Epithelial cell of proximal tubule (primary cell): ENCODE measurements at regions not wholly inside any gene's neighbourhood (a gene's known extent, or its start where the extent isn't known, plus 50 kb on each side); places are given as distances from the start of the nearest gene placed in this dataset.

Source experiments
- DNase-seq: peaks from one replicate; pipeline ENCODE4 v3.0.0-alpha.2; 2011; ENCODE audit warnings: low read depth
- H3K4me3 ChIP-seq: 2 replicates; pipeline ENCODE4 v1.5.1; 2011; ENCODE audit warnings: low read depth, mild to moderate bottlenecking, low read length
- TF ChIP-seq, protein P1 (sequence below): conservative IDR thresholded peaks from 2 replicates; pipeline ENCODE4 v1.5.1; 2012; ENCODE audit warnings: low read depth, mild to moderate bottlenecking, low read length

DNA sequence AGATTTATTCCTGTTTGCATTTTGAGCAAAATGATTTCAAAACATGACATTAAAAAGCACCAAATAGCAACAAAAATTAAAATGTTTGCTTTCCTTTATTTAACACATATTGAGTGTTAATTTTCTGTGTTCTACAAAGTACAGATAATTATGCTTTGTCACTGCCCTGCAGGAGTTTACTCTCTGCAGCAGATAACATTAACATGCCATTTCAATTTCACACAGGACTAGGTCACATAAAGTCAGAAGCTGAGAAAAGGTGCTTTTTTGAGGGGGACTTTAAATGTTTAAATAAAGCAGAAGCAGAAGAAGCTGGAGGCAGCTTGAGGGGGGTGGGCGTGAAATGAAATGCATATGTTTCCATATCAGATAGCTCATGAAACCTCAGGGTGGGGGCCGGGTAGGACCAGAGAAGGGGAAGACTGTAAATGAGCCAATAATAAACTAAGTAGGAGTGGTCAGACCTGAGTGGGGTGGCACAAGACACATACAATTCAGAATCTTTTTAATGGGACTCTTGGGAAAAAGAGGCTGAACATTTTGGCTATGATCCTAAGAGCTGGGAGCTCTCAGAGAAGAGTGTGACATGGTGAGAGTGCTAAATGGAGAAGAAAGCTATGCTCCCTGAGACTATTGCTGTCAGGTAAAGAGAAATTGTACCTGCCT lies 387.5 kb downstream of the FAM170A start:
- DNase-seq: no peak
- no peak overlapping the region for H3K4me3 ChIP-seq
- TF ChIP-seq, protein P1, sequence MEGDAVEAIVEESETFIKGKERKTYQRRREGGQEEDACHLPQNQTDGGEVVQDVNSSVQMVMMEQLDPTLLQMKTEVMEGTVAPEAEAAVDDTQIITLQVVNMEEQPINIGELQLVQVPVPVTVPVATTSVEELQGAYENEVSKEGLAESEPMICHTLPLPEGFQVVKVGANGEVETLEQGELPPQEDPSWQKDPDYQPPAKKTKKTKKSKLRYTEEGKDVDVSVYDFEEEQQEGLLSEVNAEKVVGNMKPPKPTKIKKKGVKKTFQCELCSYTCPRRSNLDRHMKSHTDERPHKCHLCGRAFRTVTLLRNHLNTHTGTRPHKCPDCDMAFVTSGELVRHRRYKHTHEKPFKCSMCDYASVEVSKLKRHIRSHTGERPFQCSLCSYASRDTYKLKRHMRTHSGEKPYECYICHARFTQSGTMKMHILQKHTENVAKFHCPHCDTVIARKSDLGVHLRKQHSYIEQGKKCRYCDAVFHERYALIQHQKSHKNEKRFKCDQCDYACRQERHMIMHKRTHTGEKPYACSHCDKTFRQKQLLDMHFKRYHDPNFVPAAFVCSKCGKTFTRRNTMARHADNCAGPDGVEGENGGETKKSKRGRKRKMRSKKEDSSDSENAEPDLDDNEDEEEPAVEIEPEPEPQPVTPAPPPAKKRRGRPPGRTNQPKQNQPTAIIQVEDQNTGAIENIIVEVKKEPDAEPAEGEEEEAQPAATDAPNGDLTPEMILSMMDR: no peak

- TF ChIP-seq, protein P1: no peak
- H3K4me3 ChIP-seq: no peak overlapping the region
- no peak for DNase-seq
Measured at GRCh38 chr5:120017513-120017912, 388.2 kb downstream of the FAM170A start.

GRCh38 chr5:120035181-120035580 lies 405.8 kb downstream of the FAM170A start:
- H3K4me3 ChIP-seq: no peak overlapping the region
- no peak for DNase-seq
- TF ChIP-seq, protein P1: no peak

DNA sequence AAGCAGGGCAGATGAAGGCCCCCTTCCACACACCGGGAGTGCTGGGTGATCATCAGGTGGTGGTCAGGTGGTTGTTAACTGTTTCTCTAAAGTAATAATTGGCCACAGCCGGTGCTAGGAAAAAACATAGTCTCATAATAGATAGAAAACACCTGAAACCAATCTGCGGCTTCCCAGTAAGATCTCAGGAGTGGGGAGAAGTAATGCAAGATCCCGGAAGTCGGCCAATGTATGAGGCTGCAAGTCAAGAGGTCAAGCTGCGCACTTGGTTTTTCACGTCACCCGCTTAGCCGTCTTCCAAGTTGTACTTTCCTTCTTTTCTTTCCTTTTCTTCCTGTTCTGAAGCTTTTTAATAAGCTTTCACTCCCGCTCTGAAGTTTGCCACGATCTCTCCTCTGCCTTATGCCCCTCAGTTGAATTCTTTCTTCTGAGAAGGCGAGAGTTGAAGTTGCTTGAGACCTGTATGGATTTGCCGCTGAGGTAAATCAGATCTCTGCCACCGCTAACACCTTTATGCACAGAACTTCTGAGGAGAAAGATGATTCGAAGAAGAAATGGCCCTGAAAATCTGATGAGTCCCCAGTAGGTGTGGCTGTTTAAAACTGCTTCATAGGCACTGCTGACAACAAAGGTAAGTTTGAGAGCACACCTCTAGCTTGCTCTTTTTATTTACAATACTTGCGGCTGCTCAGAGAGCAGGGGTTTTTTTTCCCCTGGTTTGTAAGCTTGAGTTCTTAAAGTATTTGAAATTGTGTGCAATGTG lies 406.6 kb downstream of the FAM170A start:
- H3K4me3 ChIP-seq: no peak overlapping the region
- DNase-seq: no peak
- TF ChIP-seq, protein P1: no peak

DNA sequence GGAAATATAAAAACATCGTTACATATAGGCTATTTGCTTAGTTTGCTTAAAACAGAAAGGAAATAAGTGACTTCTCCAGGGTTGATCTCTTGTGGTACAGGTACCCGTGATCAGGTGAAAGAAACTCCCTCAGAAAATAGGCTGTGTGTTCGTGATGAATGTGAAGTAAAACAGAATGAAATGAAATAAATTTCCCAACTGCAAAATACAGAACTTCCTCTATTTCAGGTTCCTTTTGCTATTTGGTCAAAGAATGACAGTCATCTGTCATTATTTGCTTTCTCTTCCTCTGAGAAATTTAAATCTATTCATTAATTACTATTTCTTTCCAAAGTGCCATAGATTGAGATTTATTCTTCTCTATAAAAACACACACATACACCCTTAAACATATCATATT lies 408.1 kb downstream of the FAM170A start:
- H3K4me3 ChIP-seq: no peak overlapping the region
- no peak for DNase-seq
- TF ChIP-seq, protein P1: no peak

GRCh38 chr5:120039111-120039510 lies 409.8 kb downstream of the FAM170A start:
- no peak for DNase-seq
- no peak overlapping the region for H3K4me3 ChIP-seq
- TF ChIP-seq, protein P1: no peak

DNA sequence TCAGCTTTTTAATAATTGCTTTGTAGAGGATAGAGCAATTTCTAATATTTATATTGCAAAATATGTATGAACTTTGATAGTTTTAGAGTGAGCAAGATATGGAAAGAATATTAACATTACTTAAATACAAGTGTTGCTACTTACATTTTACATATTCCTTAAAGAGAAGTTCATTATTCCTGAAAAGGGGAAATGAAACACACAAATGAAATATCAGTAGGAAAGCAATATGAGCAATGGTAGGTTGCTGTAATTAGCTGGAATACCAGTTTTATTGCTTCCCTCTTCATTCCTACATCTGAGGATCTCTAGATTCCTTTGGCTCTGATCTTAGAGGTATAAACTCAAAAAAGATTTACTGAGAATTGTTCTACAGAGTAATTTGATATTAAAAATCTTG lies 414.1 kb downstream of the FAM170A start:
- no peak overlapping the region for H3K4me3 ChIP-seq
- TF ChIP-seq, protein P1: no peak
- DNase-seq: no peak
